SK-N-DZ (cell line): ENCODE measurements at regions not wholly inside any gene's neighbourhood (a gene's known extent, or its start where the extent isn't known, plus 50 kb on each side); places are given as distances from the start of the nearest gene placed in this dataset.
A peak's percentile ranks its signal among the peaks of the same experiment; 100 is the strongest.
"Not testable (repeated sequence)": the region's sequence is repeated elsewhere in the genome, so short reads cannot be mapped to it uniquely, and the experiment has no call there.

Experiments
- DNase-seq: peaks from one replicate; pipeline ENCODE4 v3.0.0-alpha.2; 2015; ENCODE audit warnings: low spot score

DNA sequence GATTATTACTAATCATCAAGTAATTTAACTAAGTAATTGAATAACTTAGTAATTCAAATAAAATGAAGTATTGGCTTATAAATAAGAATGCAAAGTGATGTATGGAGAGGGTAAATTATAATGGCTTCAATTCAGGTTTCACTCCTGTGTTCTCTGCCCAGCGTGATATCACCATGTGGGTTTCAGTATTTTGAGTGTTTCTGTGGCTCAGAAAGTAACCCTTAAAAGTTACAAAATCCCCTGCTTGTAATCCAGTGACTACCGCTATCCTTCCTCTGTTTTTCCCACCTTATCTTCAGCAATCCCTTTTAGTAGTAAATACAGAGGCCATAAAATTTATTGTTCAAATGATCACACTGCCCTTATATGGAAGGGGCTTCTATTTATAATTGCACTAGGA lies 316.4 kb upstream of the CFAP20DC start:
- no peak for DNase-seq

DNA sequence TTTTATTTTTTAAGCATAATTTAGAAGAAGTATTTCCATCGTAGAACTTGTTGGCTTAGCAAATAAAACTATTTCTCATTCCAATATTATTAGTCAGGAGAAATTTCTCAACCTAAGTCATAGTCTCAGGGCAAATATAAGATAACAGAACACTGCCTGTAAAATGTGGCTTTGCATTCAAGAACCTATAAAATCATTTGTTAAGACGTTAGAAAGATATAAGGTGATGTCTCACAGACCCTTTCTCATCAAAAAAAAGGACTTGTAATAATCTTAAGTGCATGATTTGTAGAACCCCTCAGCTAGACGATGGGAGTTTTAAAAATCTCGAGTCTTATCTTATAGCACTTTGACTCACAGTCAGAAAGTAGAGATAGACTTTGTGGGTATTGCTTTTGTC lies 314.7 kb upstream of the CFAP20DC start:
- DNase-seq = no peak

DNA sequence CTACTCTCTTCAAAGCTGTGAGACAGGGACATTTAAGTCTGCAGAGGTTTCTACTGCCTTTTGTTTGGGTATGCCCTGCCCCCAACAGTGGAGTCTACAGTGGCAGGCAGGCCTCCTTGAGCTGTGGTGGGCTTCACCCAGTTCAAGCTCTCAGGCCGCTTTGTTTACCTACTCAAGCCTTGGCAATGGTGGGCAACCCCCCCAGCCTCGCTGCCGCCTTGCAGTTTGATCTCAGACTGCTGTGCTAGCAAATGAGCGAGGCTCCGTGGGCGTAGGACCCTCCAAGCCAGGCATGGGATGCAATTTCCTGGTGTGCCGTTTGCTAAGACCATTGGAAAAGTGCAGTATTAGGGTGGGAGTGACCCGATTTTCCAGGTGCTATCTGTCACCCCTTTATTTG lies 310.5 kb upstream of the CFAP20DC start:
- DNase-seq = not testable (repeated sequence)

DNA sequence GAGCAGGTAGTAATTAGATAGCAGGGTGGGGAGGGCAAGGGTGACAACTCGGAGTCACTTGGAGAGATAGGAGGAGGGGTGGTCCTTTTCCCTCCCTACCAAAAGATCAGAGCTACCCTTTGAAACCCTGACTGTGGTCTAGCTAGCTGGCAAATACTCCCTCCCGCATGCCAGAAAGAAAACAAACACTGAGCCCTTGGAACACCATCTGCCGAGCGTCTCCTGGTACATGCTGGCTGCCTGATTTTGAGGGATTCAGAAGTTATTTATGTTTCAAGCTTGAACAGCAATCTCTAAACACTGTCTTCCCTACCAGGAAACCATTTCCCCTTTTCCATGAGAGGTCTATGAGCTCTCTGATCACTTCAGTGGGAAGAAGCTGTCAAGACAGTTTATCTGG lies 291.6 kb upstream of the CFAP20DC start:
- no peak for DNase-seq

DNA sequence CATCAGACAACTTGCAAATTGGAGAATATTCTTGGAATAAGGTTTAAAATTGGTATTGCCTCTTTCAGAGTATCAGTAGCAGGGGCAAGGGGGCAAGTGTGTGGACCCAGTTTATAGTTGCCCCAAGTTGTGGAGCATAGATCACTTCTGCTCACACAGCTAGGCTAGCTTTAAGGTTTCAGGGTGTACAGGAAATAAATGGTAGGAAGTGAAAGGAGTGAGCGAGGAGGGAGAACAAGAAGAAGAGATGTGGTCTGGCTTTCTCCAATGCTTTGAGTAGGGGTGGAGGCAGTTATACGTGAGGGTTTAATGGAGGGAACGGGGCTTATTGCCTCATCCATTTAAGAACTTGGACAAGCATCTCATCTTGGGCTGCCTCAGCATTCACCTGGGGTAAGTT lies 290.0 kb upstream of the CFAP20DC start:
- DNase-seq = no peak

DNA sequence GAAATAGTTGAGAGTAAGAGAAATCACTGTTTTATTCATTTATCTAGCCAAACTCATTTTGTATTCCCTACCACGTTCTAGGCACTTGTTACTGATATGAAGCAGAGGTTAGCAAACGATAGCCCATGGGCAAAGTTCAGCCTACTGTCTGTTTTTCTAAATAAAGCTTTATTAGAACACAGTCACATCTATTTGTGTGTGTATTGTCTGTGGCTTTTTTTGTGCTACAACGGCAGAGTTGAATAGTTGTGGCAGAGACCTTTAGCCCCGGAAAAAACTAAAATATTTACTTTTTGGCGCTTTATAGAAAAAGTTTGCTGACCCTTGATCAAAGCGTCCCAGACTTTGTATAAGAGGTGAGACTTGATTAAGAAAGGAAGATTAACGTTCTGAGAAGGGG lies 289.1 kb upstream of the CFAP20DC start:
- no peak for DNase-seq

DNA sequence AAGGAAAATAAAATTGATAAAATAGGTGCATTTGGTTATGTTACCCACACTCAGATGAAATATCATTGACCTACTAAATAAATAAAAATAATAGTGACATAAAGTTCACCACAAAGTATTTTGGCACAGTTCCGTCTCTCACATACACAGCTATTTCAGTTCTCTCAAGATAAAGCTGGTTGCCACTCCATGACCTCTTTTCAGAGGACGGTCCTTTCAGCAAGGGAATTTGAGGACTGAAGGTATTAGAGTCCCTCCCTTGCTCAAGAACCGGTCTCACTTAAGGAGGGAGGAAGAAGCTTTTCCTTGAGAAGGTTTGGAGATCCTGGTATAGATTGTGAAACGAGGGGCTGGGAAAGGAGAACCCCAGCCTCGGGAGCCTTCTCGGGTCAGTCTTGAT lies 285.5 kb upstream of the CFAP20DC start:
- DNase-seq = no peak

DNA sequence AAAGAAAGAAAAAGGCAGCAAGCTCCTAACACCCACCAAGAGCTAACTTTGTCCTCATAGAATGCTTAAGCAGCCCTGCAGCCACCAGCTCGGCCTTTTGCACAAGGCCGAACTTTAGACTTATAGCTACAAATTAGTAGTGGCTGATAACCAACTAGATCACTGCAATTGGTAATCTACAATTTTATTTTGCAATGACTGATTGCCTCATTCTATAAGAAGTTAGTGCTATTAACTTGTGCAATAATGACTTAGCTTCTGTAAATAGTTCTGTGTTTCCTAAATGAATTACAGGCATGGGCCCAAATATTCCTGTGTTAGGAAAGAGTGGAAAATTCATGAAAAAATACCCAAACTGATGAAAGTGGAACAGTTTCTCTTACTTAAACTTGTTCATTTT lies 284.8 kb upstream of the CFAP20DC start:
- DNase-seq = no peak

DNA sequence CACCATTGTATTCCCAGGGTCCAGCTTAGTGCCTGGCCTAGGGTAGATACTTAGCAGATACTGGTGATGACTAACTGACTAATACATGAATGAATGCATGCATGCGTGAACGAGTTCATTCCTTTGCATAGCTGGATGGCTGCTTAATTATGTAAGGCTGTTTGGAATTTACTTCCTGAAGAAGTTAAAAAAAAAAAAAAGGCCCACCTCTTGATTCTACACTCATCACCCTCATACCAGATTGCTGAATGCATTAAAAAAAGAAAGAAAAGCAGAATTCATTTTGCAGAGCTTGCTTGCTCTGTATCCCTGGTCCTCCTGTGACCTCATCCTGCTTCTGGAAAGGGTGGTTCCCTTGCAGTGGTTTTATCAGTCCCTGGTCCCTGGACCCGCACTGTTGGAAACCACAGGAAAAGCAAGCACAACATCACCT lies 277.6 kb upstream of the CFAP20DC start:
- DNase-seq = peak; percentile 21

DNA sequence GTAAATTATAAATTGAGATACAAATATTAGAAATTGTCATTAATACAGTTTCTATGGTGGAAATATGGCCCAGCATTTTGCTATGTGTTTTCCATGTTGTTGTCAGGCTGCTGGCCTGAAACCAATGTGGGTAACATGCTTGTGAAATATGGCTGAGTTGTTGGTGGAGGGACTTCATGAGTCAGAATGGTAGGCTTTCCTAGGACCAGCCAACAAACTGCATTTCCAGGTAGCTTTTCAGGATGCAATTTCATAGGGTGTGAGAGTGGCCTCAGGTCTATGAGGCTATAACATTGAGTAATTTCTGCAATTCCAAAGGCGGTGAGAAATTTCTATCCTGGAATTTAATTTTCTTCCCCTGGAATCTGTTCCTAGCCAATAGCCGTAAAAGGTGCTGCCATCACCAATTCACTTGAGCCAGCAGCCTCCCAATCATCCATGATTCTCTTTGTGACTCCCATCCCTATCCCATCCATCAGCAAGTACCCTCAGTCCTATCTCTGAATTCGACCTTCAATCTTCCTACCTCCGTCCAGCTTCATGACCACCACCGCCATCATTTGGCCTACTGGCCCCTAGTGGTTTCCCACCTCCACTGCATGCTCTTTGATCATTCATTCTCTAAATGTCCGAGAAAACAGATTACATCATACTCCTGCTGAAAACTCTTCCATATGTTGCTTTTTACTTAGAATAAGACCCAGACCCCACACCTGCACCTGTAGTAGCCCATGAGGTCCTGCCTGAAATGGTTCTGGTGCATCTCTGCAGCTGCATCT lies 276.6 kb upstream of the CFAP20DC start:
- no peak for DNase-seq

DNA sequence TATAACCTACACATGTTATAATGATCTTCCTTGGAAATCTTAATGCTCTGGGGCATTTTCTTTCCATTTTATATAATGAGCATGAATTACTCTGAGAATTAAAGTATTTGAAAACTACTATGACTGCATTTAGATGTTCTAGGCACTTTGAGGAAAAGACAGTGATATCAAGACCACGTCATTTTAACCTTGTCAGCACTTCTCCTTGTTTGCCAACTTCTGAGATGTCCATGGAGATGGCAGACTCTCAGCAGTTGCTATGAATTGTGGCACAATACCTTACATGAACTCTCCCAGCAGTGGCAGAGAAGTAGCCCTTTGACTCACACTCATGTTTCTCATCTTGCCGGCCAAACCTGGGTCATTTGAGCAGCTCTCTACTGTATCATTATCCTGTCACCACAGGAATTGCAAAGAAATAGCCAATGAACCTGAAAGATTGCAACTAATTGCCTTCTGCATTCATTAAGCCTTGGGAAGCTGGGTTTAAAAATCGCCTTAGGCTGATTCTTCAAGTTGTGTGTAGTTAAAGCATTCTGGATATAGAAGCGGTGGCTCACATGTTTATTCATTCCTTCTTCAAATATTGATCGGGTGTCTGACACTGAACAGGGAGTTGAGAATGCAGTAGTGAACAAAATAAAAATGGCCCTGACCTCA lies 272.2 kb upstream of the CFAP20DC start:
- DNase-seq = no peak

DNA sequence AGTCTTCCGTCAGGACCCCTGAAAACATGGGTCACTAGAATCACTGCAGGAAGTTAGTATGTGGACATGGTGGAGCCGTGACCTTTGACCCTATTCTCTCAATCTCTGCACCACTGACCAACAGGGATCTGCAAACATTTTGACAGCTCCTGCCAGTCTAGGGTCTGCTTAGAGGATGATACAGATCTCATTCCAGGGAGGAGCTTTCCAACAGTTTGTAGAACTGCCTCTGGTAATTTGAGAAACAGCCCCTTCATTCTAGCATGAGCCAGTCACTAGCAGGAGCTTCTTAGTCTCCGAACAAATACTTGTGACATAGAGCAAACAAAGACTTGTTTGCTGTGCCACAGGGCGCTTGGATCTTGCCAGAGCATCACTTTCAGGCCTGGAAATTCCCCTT lies 270.3 kb upstream of the CFAP20DC start:
- DNase-seq = peak; percentile 50

DNA sequence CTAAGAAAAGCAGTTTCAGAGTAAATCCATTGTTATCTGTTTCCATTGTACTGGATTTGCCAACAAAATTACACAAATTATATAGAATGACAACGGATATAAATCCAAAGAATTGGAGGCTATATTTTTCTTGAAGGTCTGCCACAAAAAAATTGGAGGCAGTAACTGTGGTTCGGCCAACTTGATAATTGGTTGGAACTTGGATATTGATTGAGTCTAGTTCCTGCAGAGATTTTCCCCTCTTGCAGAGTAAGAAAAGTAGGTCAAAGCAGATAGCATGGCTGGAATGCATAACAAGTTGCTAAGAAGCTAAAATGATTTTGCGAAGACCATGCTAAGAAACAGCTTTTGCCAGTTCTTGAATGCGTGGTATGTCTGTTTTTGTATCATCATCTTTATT lies 269.6 kb upstream of the CFAP20DC start:
- no peak for DNase-seq

DNA sequence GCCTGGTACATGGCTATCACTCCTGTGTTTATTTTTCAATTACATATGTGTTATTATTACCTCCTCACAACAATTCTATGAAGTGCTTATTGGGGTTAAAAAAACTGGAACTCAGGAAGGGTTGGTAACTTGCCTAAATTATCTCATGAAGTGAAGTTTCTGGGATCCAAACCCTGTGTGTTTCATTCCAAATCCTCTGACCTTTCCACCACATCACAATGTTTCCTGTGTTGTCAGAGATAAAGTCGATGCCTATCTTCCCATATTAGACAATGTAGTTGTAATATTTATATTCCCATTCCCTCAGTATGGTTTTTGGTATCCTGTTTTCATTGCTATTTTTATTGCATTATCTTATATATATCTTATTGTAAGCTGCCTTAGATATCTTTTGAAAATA lies 269.1 kb upstream of the CFAP20DC start:
- DNase-seq = no peak

DNA sequence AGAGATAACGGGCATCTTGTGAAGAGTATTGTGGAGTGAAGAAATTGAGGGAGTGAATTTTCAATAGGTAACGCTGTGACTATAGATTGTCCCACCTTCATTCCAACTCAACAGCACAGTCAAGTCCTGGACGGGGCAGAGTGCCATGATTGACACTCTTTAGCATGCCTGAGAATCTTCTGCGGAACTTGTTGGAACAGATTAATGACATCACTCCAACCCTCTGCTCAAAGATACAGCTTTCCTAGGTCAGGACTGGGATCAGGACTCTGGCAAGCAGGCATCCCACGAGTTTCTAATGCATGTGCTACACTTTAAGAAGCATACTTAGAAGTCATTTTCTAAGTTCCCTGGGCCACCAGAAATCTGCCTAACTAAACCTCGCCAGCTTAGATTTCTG lies 267.6 kb upstream of the CFAP20DC start:
- DNase-seq = no peak

DNA sequence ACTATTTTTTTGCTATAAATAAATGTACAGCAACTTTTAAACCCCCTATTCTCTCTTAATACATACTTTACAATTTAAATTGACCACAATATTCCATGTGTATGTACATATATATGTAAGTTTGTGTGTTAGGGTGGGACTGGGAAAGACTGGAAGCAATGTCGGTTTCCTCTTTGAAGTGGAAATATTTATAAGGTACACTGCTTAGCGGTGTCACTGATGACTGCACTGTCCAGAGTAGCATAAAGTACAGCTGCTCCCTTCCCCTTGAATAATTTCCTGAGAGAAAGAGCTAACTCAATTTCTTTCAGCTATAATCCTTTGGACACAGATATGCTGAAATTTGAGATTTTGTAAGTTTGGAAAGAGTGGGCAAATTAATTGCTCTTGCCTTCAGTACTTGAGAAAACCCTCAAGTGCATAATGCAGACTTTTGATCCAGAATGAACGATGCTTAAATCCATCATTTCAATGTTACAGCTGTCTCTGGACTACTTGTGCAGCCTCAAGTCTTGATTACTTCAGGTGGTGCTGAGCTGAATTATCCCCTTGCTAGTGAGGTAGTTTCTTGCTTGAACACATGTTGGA lies 267.0 kb upstream of the CFAP20DC start:
- peak; percentile 22 for DNase-seq

DNA sequence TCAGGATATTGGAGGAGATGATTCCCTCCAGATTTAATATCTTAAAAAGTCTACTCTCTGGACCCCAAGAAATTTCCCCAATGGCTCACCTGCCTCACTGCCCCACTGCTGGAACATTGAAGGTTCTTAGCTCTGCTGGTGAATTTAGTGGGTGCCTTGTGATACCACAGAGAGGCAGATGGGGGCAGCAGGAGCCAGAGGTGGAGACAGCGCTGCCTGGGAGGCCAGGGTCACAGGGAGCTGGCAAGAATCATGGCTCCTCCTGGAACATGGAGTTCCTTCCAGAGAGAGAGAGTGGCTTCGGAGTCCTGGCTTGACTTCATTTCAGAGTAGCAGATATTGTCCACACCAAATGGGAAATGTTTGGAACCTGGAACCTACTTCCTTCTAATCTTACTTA lies 263.5 kb upstream of the CFAP20DC start:
- DNase-seq = peak; percentile 38

DNA sequence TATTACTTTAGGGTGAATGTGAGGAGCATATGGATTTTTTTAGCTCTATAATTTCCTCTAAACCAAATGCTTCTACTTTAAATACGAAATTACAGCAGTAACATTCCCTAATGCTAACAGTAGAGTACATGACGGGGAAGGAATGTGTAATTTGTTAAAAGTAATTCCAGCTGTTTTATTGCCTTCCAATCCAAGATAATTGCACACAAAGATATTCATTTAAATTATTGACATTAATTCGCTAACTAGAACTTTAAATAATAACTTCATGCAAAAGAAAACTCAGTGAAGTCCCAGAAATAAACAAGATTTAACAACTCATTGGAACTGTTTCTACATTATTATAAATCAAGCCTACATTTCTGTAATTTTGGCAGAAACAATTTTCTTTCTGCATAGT lies 261.4 kb upstream of the CFAP20DC start:
- no peak for DNase-seq

DNA sequence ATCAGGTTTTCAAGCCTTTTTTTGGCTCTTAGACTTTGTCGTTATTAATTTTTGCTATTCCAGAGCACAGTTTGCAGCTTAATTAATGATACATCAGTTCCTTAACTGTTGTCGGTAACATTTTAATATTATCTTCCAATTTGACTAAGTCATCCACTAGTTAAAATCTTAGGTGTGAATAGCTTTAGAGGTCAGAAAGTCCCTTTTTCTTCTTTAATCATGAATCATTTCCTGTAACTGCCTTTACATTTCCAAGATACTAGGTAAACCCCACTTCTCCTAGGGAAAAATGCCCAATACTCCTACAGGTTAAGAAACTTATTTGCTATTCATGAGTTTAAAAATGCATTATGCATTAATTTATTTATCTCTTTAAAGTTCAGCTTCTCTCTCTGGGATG lies 260.9 kb upstream of the CFAP20DC start:
- DNase-seq = no peak

DNA sequence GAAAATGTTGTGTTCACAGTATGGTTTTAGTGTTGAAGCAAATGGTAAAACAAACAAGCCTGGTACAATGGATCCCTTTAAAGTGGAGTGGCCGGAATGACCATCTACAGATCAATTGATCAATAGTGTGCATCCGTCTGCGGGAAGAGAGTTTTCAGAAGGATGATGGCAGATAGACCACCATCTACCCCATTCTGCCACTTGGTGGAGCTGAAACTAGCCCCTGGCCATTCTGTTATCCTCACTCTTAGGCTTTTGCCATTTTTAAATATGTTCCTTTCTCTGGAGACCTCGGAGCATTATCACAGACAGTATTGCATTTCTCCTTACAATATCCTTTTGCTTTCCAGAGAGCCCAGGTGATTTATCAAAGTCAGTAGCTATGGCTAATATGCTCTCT lies 258.9 kb upstream of the CFAP20DC start:
- DNase-seq = no peak

DNA sequence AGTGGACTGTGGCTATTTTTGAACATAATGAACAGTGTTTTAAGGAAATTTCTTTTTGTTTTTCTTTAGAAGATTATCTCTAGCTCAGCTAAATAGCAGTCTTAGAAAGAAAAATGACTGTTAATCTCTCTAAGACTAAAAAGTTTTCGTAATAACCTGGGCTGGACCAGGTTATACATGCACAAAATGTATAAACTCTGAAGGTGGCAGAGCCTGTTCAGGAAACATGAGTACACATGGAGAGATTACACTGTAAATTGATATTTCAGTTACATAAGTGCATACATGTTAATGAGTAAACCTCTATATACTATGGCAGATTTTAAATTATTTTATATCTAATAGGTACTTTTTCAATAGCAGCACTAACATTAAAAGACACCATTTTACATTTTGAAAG lies 258.2 kb upstream of the CFAP20DC start:
- DNase-seq = no peak

DNA sequence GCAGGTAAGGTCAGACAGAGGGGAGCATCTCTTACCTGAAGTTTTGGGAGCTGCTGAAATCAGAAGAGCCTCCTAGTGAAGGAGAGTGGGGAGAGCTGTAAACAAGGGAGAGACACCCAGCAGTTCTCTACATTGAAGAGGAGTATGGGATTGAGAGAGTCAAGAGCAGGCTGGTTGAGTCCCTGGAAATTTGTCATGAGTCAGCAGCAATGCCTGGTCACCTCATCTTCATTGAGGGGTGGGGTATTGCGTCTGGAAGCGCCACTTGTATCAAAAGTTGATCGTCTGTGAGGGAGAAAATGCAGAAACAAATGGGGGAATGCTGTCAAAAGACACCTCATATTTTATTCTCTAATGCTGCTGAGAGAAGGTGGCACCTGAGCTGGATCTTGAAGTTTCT lies 256.6 kb upstream of the CFAP20DC start:
- DNase-seq = no peak

DNA sequence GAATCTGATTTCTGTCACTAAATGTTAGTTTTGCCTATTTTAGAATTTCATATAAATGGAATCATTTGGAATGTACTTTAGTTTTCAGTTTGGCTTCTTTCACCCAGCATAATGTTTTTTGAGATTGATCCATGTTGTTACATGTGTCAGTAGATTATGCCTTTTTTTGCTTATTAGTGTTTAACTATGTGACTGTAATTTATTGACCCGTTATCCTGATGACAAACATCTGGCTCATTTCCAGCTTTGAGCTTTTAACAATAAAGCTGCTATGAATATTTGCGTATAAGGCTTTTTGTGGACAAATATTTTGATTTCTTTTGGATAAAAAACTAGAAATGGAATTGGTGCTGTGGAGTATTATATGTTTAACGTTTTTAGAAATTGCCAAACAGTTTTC lies 254.5 kb upstream of the CFAP20DC start:
- no peak for DNase-seq
